Suprapubic skin (tissue), 4 donors: ENCODE measurements at regions not wholly inside any gene's neighbourhood (a gene's known extent, or its start where the extent isn't known, plus 50 kb on each side); places are given as distances from the start of the nearest gene placed in this dataset.

Experiments
- CTCF ChIP-seq, 2 donors: fragments of 200-600 bp in 1 of 2; fragments of 450-650 bp in 1 of 2; sonication (generic) in 1 of 2; IDR thresholded peaks; one replicate each; pipeline ENCODE4 v1.5.1; 2016 to 2019; ENCODE audit warnings: antibody characterized with exemption in 2 of 2, mild to moderate bottlenecking in 1 of 2, moderate library complexity in 1 of 2
- EP300 ChIP-seq: sonication (generic); formaldehyde crosslinking; IDR thresholded peaks from one replicate; pipeline ENCODE4 v1.6.1; 2017; ENCODE audit warnings: antibody characterized with exemption
- POLR2A ChIP-seq, 2 donors: fragments of 450-650 bp; IDR thresholded peaks; one replicate each; pipeline ENCODE4 v1.6.1; 2017; ENCODE audit warnings: antibody characterized with exemption in 2 of 2, mild to moderate bottlenecking in 2 of 2, moderate library complexity in 2 of 2
- POLR2AphosphoS5 ChIP-seq, 3 donors: sonication (generic); formaldehyde crosslinking; IDR thresholded peaks; one replicate each; pipeline ENCODE4 v1.6.1; 2017; ENCODE audit warnings: antibody characterized with exemption in 3 of 3

- TF ChIP-seq CTCF (IDR thresholded peaks at IDR 0.05) (no peak), POLR2A (IDR thresholded peaks at IDR 0.05) (no peak), POLR2AphosphoS5 (IDR thresholded peaks at IDR 0.05) (no peak), EP300 (no peak)
Measured at GRCh38 chr1:80801695-80802094, 999.0 kb upstream of the ADGRL2 start.
